NCI-H524 (cell line): ENCODE measurements at regions not wholly inside any gene's neighbourhood (a gene's known extent, or its start where the extent isn't known, plus 50 kb on each side); places are given as distances from the start of the nearest gene placed in this dataset.
A peak's percentile ranks its signal among the peaks of the same experiment; 100 is the strongest.

ENCODE experiments used
- DNase-seq, 2 experiments: peaks; one replicate each; lab custom pipeline; 2025; lab: John Stamatoyannopoulos, UW

DNA sequence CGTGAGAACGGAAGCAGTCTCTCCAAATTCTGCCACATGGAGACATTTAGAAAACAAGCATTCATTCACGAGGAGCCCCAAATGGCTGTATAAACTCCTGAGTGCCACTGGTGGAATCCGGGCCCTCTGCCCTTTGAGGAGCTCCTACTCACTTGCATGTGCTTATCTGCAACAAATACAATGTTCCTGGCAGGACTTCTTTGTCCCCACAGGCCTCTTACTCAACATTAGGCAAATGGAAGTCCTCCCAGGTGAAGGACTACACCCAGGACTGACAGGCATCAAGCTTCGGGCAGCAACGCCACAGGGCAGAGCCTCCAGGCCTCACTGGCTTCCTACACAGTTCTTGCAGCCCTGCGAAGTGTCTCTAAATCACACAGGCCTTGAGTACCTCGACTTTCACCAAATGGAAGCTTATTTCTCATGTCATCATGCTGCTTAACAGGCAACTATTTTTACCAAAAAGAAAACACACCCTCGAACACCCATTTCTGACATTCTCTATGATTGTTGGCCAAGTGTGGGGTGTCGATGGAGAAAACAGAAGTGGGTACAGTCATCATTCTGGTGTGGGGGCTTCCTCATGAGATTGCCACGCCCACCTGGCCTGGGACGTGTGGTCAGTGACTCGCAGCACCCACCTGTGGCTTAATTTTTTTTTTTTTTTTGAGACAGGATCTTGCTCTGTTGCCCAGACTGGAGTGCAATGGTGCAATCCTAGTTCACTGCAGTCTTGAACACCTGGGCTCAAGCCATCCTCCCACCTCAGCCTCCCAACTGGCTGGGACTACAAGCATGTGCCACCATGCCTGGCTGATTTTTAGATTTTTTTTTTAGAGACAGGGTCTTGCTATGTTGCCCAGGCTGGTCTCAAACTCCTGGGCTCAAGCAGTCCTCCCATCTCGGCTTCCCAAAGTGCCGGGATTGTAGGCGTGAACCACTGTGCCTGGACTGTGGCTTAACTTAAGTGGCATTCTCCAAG, 186.8 kb upstream of the GLI2 start:
- DNase-seq, result no peak

GRCh38 chr2:120549841-120550240, 185.8 kb upstream of the GLI2 start:
- no peak for DNase-seq

DNA sequence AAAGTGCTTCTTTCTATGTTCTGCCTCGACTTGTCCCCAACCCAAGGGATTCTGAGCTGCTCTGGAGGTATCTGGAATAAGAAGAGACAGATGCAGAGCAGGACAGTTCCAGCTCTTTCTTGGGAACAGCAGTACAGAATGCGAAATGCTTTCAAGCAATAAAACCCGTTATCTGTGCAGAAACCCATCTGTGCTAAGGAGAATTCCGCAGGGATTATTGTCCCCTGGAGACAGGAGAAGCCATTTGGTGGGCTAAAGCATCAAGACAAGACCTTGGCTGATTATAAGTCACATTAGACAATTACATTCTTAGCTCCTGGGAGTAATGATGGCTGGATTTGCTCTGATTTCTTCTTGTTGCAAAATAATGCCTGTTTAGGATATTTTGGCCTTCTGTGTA, 185.4 kb upstream of the GLI2 start:
- peak; percentile 54 to 86 for DNase-seq

DNA sequence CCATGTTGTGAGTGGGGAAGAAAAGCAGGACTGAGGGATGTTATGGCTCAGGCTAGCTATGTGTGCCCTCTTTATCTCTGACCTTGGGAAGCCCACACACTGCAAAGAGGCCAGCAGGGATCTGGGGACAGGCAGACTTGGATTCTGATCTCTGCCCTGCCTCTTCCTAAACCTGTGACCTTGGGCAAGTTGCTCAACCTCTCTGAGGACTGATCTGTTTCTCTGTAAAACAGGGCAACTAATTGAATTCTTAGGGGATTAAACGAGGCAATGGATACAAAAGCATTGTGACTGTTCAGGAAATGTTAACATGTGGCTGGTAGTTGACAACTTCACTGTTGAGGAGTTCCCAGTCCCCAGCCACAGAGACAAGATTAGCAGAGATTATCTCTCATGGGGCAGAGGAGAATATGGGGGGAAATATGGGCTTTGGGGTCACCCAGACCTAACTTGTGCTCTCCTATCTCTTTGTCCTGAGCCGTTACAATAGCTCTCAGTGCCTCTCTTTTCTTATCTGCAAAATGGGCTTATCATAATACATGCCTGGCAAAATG, 184.7 kb upstream of the GLI2 start:
- no peak for DNase-seq

GRCh38 chr2:120551522-120551921, 184.1 kb upstream of the GLI2 start:
- no peak for DNase-seq

- DNase-seq, result no peak
These were observed 183.6 kb upstream of the GLI2 start for GRCh38 chr2:120552079-120552478.

DNA sequence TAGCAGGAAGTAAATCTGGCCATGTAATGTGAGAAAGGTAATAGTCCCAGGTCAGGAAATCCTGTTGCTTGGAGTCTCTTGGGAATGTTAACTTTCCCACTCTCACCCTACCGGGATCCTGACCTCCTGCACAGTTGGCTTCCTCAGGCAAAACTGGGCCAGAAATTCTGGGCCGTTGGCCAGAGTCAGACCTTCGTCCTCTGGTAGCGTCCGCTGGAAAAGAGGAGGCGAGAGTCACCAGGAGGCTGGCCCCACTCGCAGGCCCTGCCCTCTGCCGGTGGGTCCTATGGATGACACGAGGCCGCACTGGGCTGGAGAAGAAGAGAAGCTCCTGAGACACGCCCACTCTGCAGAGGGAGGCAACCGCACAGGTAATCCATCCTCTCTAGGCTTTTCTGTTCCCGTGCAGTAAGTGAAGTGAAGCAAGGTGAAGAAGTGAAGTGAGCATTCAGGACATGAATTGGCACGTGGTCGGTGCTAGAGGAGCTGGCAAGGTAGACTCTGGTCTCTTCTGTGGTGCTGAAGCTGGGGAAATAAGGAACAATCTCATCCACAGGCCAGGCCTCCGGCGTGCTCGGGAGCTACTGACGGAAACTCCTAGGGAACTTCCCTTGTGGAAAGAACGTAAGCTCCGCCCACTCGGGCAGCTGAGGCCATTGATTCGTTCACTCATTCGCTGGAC, 182.7 kb upstream of the GLI2 start:
- peak in 1 of 2 experiments; percentile 23 for DNase-seq

- DNase-seq, result no peak
These were observed 181.0 kb upstream of the GLI2 start for GRCh38 chr2:120554625-120555032.

DNA sequence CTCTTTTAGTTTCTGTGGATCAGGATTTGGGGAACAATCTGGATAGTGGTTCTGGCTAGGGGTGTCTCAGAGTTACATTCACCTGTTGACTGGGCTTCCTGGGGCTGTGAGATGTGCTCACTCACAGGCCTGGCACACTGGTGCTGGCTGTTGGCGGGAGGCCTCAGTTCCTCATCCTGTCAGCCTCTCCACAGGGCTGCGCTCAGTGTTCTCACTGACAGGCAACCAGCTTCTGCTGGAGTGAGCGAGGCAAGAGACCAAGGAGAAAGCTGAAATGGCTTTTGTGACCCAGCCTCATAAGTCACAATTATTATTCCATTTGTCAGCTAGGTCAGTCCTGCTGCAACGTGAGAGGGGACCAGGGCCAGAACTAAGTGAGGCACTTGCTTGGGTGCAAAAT, 180.6 kb upstream of the GLI2 start:
- no peak for DNase-seq

- DNase-seq, result no peak
These were observed 178.8 kb upstream of the GLI2 start for GRCh38 chr2:120556911-120557310.

GRCh38 chr2:120558847-120559246, 176.8 kb upstream of the GLI2 start:
- DNase-seq, result no peak

- DNase-seq, result no peak
These were observed 176.3 kb upstream of the GLI2 start for GRCh38 chr2:120559401-120559800.

DNA sequence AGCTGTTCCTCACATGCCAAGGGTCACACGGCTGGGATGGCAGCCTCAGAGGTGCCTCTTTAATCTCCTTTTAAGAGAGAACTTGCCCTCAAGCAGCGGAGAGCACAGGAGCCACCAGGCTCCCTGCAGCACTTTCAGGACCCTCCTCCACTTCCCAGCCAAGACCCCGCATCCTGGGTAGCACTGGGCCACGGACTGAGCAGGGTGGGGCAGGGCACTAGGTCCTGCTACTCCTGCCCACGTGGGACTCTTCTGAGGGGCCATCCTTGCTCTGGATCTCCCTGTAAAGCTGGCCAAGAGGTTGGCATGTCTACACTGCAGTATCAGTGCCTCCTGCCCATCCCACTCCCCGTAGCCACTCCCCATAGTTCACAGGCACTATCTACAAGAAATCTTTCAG, 175.3 kb upstream of the GLI2 start:
- no peak for DNase-seq

- DNase-seq, result no peak
These were observed 174.2 kb upstream of the GLI2 start for GRCh38 chr2:120561379-120562035.

- DNase-seq, result no peak
These were observed 173.3 kb upstream of the GLI2 start for GRCh38 chr2:120562218-120563005.

DNA sequence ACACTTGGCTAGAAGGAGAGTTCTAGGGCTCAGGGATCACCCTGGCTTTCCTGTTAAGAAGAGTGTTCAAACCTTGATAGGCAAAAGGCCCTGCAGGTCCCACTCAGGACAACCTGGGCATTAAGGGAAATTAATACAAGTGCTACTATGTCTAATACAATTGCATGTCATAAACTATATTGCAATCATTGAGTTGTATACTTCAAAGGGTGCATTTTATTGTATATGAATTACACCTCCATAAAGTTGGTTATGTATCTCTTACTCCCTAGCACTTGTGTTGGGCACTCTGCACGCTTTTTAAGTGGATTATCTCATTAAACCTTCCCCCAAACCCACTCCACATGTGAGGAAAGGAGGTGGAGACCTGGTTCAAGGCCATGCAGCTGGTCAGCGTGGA, 172.1 kb upstream of the GLI2 start:
- no peak for DNase-seq

- no peak for DNase-seq
These were observed 171.2 kb upstream of the GLI2 start for GRCh38 chr2:120564213-120565094.

DNA sequence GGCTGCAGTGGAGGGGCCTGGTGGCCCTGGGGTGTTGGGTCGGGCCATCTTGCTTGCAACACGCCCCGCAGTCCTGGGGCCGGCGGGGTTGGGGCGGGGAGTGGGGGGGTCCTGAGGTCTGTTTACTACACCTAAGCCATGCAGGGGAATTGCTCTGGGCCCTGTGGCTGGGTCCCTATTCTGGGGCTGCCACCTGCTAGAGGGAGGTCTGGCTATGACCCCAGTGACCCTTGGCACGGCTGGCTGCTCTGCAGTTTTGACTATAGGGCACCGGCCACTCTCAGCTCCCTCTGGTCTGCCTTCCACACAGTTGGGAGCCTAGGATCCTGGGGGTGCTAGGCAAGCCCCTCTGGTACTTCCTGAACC, 170.6 kb upstream of the GLI2 start:
- no peak for DNase-seq

GRCh38 chr2:120565929-120566328, 169.7 kb upstream of the GLI2 start:
- DNase-seq, result no peak

DNA sequence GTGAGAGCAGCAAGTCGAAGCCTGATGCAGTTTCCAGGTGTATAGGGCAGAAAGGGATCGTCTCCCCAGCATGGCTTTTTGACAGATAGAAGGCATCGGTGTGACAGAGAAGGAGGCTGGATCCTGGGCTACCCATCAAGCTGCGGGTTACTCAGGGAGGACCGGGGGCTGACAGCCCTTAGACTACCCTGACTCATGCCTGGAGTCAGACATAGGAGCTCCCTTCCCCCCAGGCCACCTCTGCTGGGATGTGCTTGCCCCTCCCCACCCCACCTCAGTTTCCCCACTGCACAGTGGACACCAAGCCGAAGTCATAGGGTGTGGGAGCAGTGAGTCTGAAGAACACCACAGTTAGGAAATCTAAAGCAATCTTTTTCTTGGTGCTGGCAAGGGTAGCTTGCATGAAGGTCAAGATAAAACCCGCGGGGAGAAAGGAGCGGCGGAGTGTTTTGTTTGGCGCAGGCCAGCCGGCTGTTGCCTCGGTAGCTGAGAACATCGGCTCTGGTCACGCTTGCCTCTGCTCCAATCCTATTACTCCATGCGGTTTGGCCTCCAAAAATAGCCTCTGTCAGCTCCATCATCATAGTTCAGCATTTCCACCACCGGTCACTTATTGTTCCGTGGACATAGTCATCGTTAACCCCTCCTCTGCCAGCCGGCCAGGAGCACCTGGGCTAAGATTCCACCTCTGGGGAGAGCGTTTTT, 169.2 kb upstream of the GLI2 start:
- DNase-seq, result no peak
